ENCODE measurements at regions not wholly inside any gene's neighbourhood (a gene's known extent, or its start where the extent isn't known, plus 50 kb on each side); places are given as distances from the start of the nearest gene placed in this dataset.

- no CpG with 5 or more reads among the region's 1 CpG for WGBS (ENCODE audit: extremely low coverage, insufficient read length, low lambda C conversion rate)
- TF ChIP-seq, protein P1, sequence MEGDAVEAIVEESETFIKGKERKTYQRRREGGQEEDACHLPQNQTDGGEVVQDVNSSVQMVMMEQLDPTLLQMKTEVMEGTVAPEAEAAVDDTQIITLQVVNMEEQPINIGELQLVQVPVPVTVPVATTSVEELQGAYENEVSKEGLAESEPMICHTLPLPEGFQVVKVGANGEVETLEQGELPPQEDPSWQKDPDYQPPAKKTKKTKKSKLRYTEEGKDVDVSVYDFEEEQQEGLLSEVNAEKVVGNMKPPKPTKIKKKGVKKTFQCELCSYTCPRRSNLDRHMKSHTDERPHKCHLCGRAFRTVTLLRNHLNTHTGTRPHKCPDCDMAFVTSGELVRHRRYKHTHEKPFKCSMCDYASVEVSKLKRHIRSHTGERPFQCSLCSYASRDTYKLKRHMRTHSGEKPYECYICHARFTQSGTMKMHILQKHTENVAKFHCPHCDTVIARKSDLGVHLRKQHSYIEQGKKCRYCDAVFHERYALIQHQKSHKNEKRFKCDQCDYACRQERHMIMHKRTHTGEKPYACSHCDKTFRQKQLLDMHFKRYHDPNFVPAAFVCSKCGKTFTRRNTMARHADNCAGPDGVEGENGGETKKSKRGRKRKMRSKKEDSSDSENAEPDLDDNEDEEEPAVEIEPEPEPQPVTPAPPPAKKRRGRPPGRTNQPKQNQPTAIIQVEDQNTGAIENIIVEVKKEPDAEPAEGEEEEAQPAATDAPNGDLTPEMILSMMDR (conservative IDR thresholded peaks at IDR 0.05), result no peak
Measured at GRCh38 chr12:90548595-90548994, 406.4 kb downstream of the CCER1 start.

More at GRCh38 chr12:90548595-90548994, 406.4 kb downstream of the CCER1 start:
- Histone ChIP-seq H2BK12ac (ENCODE audit: insufficient read length, low read depth, low read length) (no peak overlapping the region), H3K79me1 (ENCODE audit: insufficient read depth, low read depth, low read length, poor library complexity, severe bottlenecking) (no peaks in the 10 kb centered on the region), H3K27me3 (ENCODE audit: insufficient read depth, low read length) (no peaks in the 10 kb centered on the region), H2AFZ (ENCODE audit: low read length) (no peak overlapping the region), H4K5ac (ENCODE audit: insufficient read length, low read depth, low read length) (no peak overlapping the region), H3K4me2 (ENCODE audit: insufficient read depth, insufficient read length, low read length) (no peak overlapping the region), H3K27ac (ENCODE audit: insufficient read length, low read depth, low read length) (no peak overlapping the region), H4K8ac (replicated peaks; ENCODE audit: insufficient read length, low read depth, low read length) (no peak overlapping the region), H3K9me3 (ENCODE audit: control insufficient read depth, low read depth, low read length) (no peaks in the 10 kb centered on the region), H3K56ac (ENCODE audit: insufficient read length, low read depth, low read length) (no peak overlapping the region), H2AK5ac (ENCODE audit: insufficient read length, low read length) (no peak overlapping the region), H3K18ac (ENCODE audit: insufficient read length, low read depth, low read length) (no peak overlapping the region), H3K4ac (ENCODE audit: low read depth, low read length) (no peak overlapping the region), H3K9ac (ENCODE audit: extremely low read depth, insufficient read length, low read length) (no peak overlapping the region), H3K14ac (ENCODE audit: insufficient read depth, low read length) (no peak overlapping the region), H3K23ac (ENCODE audit: insufficient read length, low read depth, low read length) (no peak overlapping the region), H3T11ph (ENCODE audit: low read length) (no peak overlapping the region), H4K20me1 (ENCODE audit: control insufficient read depth, insufficient read depth, insufficient read length) (no peaks in the 10 kb centered on the region), H2BK15ac (ENCODE audit: low read depth, low read length) (no peak overlapping the region), H3K79me2 (ENCODE audit: insufficient read depth, low read length) (no peaks in the 10 kb centered on the region), H2BK120ac (ENCODE audit: low read depth, low read length, poor library complexity, severe bottlenecking) (no peak overlapping the region), H2BK5ac (ENCODE audit: insufficient read length, low read length) (no peak overlapping the region), H3K23me2 (ENCODE audit: insufficient read length, low read depth, low read length, poor library complexity, severe bottlenecking) (no peaks in the 10 kb centered on the region), H3K4me1 (ENCODE audit: insufficient read depth, low read length) (no peaks in the 10 kb centered on the region), H4K91ac (ENCODE audit: insufficient read length, low read depth, low read length) (no peak overlapping the region), H2BK20ac (ENCODE audit: low read depth, low read length, poor library complexity, severe bottlenecking) (no peak overlapping the region)
- no peaks in the 10 kb centered on the region for H3K36me3 Mint-ChIP-seq (ENCODE audit: insufficient read depth in 1 of 3, low read depth in 3 of 3)
- H3K27me3 Mint-ChIP-seq (ENCODE audit: low read depth), result no peaks in the 10 kb centered on the region
- peaks cover 4% of the 10 kb centered on the region in 2 experiments for H3K4me1 Mint-ChIP-seq
- DNase-seq, result no peak
- H3K9me3 Mint-ChIP-seq, result no peaks in the 10 kb centered on the region
- no peak overlapping the region for H3K27ac Mint-ChIP-seq
- H3K4me3 Mint-ChIP-seq, result no peak overlapping the region

Measured in H9 (cell line).